Stomach (tissue), 8 donors: ENCODE measurements at regions not wholly inside any gene's neighbourhood (a gene's known extent, or its start where the extent isn't known, plus 50 kb on each side); places are given as distances from the start of the nearest gene placed in this dataset.

Experiments
- DNase-seq, 2 donors: peaks; one replicate each; pipeline versions ENCODE4 v3.0.0 to v3.0.0-alpha.2; 2013 to 2019
- H3K27ac ChIP-seq, 5 donors: fragments of 200-600 bp in 4 of 5; sonication (generic) in 4 of 5; one replicate each; pipeline ENCODE4 v1.5.1; 2013 to 2019; ENCODE audit warnings: mild to moderate bottlenecking in 1 of 5, moderate library complexity in 1 of 5
- H3K27me3 ChIP-seq, 3 donors: fragments of 200-600 bp; sonication (generic); one replicate each; pipeline ENCODE4 v1.5.1; 2017 to 2019; ENCODE audit warnings: mixed run types in 1 of 3
- H3K36me3 ChIP-seq, 4 donors: fragments of 200-600 bp; sonication (generic); 1 replicate in 3 of 4; 2 replicates in 1 of 4; pipeline ENCODE4 v1.5.1; 2016 to 2019
- H3K4me1 ChIP-seq, 4 donors: fragments of 200-600 bp; sonication (generic); one replicate each; pipeline ENCODE4 v1.5.1; 2016 to 2019
- H3K4me3 ChIP-seq, 4 donors: fragments of 200-600 bp; sonication (generic) in 3 of 4; one replicate each; pipeline ENCODE4 v1.5.1; 2016 to 2019; ENCODE audit warnings: mild to moderate bottlenecking in 1 of 4
- H3K9me3 ChIP-seq, 4 donors: fragments of 200-600 bp; sonication (generic); one replicate each; pipeline ENCODE4 v1.5.1; 2016 to 2019
- EP300 ChIP-seq: sonication (generic); formaldehyde crosslinking; IDR thresholded peaks from one replicate; pipeline ENCODE4 v1.6.1; 2017; ENCODE audit warnings: antibody characterized with exemption
- POLR2A ChIP-seq, 4 donors: fragments of 450-650 bp; IDR thresholded peaks; one replicate each; pipeline ENCODE4 v1.6.1; 2016; ENCODE audit warnings: antibody characterized with exemption in 4 of 4, control low read depth in 2 of 4, mild to moderate bottlenecking in 1 of 4, moderate library complexity in 1 of 4
- POLR2AphosphoS5 ChIP-seq, 3 donors: sonication (generic); formaldehyde crosslinking; IDR thresholded peaks; one replicate each; pipeline ENCODE4 v1.6.1; 2016; ENCODE audit warnings: antibody characterized with exemption in 3 of 3
- WGBS, 5 donors: extraction: QIAGEN DNeasy Blood & Tissue Kit in 3 of 5; methylation state at CpG; one replicate each; pipeline versions ENCODE4 v1.1.5 to v1.1.7; 2013 to 2018; 5-methylcytosine and 5-hydroxymethylcytosine counted together
- intact Hi-C: fragments of 100-400 bp; cut with DNase I; formaldehyde crosslinking; loops from one replicate; pipeline ENCODE4 v1.15.1; 2023; ENCODE audit warnings: low total_unique reads
- TF ChIP-seq, protein P1 (sequence below), 7 experiments: fragments of 450-650 bp in 4 of 7; fragments of 200-600 bp in 3 of 7; sonication (generic) in 3 of 7; IDR thresholded peaks; one replicate each; pipeline ENCODE4 v1.5.1; 2016 to 2019; ENCODE audit warnings: antibody characterized with exemption in 7 of 7, control low read depth in 2 of 7, mild to moderate bottlenecking in 1 of 7
- donor health status: healthy with polysubstance abuse.
- donor health status: Bipolar disorder and iron deficiency.
- donor health status: healthy.

DNA sequence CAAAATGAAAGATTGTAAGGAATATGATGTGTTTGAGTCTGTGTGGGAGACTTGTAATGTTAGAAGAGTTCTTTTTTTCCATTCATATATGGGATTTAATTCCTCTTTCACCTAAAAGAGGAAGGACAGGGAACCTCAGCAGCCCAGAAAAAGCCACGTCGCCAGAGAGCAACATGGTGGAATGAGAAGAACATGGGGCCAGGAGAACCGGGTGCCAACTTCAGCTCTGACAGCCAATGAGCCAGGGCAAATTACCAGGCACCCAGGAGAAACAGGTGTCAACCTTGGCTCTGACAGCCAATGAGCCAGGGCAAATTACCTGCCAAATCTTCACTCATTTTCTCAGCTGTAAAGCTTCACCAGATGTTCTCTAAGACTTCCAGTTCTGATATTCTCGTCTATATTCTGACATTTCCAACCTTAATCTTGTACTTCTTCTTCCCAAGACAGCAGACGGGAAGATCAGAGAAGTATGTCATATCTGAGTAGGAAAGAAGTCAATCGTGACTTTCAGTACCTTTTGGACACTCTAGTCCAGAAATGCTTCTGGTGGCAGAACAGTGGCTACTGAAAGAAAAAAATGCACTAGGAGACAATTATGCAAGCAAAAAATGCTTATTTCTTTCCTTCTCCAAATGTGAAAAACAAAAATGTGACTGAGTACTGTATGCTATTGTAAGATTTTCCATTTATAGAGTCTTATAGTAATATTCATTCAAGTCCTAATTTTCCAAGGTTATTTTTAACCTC is 79.2 kb upstream of the COL5A2 start:
- no peak overlapping the region for H3K4me3 ChIP-seq
- DNase-seq, result no peak
- H3K9me3 ChIP-seq, result no peaks in the 10 kb centered on the region
- H3K4me1 ChIP-seq, result peaks cover 0 to 34% (median 11%) of the 10 kb centered on the region in 4 donors
- no peaks in the 10 kb centered on the region for H3K27me3 ChIP-seq
- H3K36me3 ChIP-seq, result no peaks in the 10 kb centered on the region
- 88 to 93% (median 92%) methylated on average over 6 of the region's 6 CpGs for WGBS, 5 donors
- TF ChIP-seq, protein P1, sequence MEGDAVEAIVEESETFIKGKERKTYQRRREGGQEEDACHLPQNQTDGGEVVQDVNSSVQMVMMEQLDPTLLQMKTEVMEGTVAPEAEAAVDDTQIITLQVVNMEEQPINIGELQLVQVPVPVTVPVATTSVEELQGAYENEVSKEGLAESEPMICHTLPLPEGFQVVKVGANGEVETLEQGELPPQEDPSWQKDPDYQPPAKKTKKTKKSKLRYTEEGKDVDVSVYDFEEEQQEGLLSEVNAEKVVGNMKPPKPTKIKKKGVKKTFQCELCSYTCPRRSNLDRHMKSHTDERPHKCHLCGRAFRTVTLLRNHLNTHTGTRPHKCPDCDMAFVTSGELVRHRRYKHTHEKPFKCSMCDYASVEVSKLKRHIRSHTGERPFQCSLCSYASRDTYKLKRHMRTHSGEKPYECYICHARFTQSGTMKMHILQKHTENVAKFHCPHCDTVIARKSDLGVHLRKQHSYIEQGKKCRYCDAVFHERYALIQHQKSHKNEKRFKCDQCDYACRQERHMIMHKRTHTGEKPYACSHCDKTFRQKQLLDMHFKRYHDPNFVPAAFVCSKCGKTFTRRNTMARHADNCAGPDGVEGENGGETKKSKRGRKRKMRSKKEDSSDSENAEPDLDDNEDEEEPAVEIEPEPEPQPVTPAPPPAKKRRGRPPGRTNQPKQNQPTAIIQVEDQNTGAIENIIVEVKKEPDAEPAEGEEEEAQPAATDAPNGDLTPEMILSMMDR (IDR thresholded peaks at IDR 0.05), result no peak
- no peak for TF ChIP-seq POLR2AphosphoS5 (IDR thresholded peaks at IDR 0.05)
- TF ChIP-seq POLR2A (IDR thresholded peaks at IDR 0.05), result no peak
- no peak for TF ChIP-seq EP300
- H3K27ac ChIP-seq, result no peak overlapping the region
- intact Hi-C loops, result no loop called here

DNA sequence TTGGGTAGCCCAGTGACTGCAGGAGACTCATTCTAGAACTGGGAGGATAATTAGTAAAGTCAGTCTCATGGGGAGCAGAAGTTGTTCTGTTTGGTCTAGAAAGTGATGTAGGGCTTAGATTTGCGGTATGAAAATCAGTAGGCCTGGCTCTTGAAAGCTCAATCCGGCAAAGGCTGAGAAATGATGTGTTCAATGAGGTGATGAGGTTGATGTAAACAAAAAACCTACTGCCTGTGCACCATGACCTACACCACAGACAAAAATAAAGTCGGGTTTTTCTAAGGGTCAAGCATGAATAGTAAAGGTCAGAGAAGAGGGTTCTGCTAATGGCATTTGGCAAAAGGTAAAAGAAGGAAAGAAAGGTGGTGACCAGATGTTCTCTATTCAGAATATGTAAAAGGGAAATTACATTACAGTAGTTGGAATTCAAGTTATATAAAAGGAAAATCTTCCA is 80.8 kb upstream of the COL5A2 start:
- peaks cover 0 to 27% (median 7%) of the 10 kb centered on the region in 4 donors for H3K4me1 ChIP-seq
- WGBS, 5 donors, result 37 to 68% (median 44%) methylated on average over 3 of the region's 3 CpGs
- TF ChIP-seq POLR2A (IDR thresholded peaks at IDR 0.05) (no peak), EP300 (no peak), POLR2AphosphoS5 (IDR thresholded peaks at IDR 0.05) (no peak)
- TF ChIP-seq, protein P1 (IDR thresholded peaks at IDR 0.05), result no peak
- no peak overlapping the region for H3K27ac ChIP-seq
- H3K4me3 ChIP-seq, result no peak overlapping the region
- intact Hi-C loops, result no loop called here
- no peaks in the 10 kb centered on the region for H3K9me3 ChIP-seq
- H3K36me3 ChIP-seq, result no peaks in the 10 kb centered on the region
- no peaks in the 10 kb centered on the region for H3K27me3 ChIP-seq
- DNase-seq, result no peak

DNA sequence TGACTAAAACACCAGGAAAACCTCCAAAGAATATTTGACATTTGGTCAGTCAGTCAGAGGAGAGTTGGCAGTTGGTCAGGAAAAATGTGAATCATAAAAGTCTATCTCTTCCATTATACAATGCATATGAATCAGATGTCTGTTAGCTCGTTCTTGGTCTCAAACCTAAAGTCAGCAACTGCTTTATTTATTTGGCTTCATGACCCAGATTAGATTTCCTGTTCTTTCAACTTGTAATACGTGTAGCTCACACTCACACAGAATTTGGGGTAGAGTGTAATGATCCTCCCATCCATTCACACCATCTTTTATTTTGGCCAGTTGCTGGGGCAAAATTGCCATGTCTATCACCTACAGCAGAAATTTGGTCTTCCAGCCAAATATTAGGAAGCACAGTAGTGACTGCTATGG is 81.9 kb upstream of the COL5A2 start:
- intact Hi-C loops, result no loop called here
- WGBS, 5 donors, result 4 to 19% (median 12%) methylated on average over 2 of the region's 2 CpGs
- no peaks in the 10 kb centered on the region for H3K27me3 ChIP-seq

GRCh38 chr2:189261916-189262315 is 82.4 kb upstream of the COL5A2 start:
- Histone ChIP-seq H3K4me3 (no peak overlapping the region), H3K4me1 (peaks cover 0 to 27% (median 7%) of the 10 kb centered on the region in 4 donors), H3K27me3 (no peaks in the 10 kb centered on the region), H3K9me3 (peaks cover 0 to 6% (median 3%) of the 10 kb centered on the region in 4 donors), H3K36me3 (no peaks in the 10 kb centered on the region), H3K27ac (no peak overlapping the region)
- 94 to 100% (median 96%) methylated on average over 1 of the region's 1 CpG for WGBS, 5 donors
- intact Hi-C loops, result no loop called here
- TF ChIP-seq, protein P1 (IDR thresholded peaks at IDR 0.05), result no peak
- TF ChIP-seq POLR2A (IDR thresholded peaks at IDR 0.05), result no peak
- TF ChIP-seq POLR2AphosphoS5 (IDR thresholded peaks at IDR 0.05), result no peak
- TF ChIP-seq EP300, result no peak
- DNase-seq, result no peak

More for the DNA sequence above, 81.9 kb upstream of the COL5A2 start:
- no peak overlapping the region for H3K27ac ChIP-seq
- no peak overlapping the region for H3K4me3 ChIP-seq
- DNase-seq, result peak in 1 of 2 donors; percentile 56
- H3K9me3 ChIP-seq, result peaks cover 0 to 6% (median 3%) of the 10 kb centered on the region in 4 donors
- no peaks in the 10 kb centered on the region for H3K36me3 ChIP-seq
- peaks cover 0 to 27% (median 7%) of the 10 kb centered on the region in 4 donors for H3K4me1 ChIP-seq
- no peak for TF ChIP-seq EP300
- TF ChIP-seq POLR2AphosphoS5 (IDR thresholded peaks at IDR 0.05), result no peak
- TF ChIP-seq, protein P1 (IDR thresholded peaks at IDR 0.05), result no peak
- TF ChIP-seq POLR2A (IDR thresholded peaks at IDR 0.05), result no peak
